Smooth muscle cell (in vitro differentiated cells): ENCODE measurements at regions not wholly inside any gene's neighbourhood (a gene's known extent, or its start where the extent isn't known, plus 50 kb on each side); places are given as distances from the start of the nearest gene placed in this dataset.

ENCODE experiments used
- DNase-seq: peaks from one replicate; lab custom pipeline; 2025; ENCODE audit not compliant: unreplicated experiment; lab: John Stamatoyannopoulos, UW
- H2AFZ ChIP-seq: fragments of 200-600 bp; sonication (generic); 2 replicates; pipeline ENCODE4 v1.6.0; 2016; ENCODE audit warnings: antibody characterized with exemption, low read depth, mild to moderate bottlenecking
- H3F3A ChIP-seq: fragments of 200-600 bp; sonication (generic); 2 replicates; pipeline ENCODE4 v1.6.0; 2017; ENCODE audit warnings: antibody characterized with exemption, low read depth
- H3K27ac ChIP-seq: fragments of 200-600 bp; sonication (generic); 2 replicates; pipeline ENCODE4 v1.5.1; 2016; ENCODE audit warnings: low read depth, mild to moderate bottlenecking
- H3K27me3 ChIP-seq: fragments of 200-600 bp; sonication (generic); 2 replicates; pipeline ENCODE4 v1.6.1; 2016; ENCODE audit warnings: low read depth, mild to moderate bottlenecking
- H3K36me3 ChIP-seq: fragments of 200-600 bp; sonication (generic); 2 replicates; pipeline ENCODE4 v1.5.1; 2016; ENCODE audit warnings: low read depth
- H3K4me1 ChIP-seq: fragments of 200-600 bp; sonication (generic); 2 replicates; pipeline ENCODE4 v1.5.1; 2016; ENCODE audit warnings: low read depth
- H3K4me2 ChIP-seq: fragments of 200-600 bp; sonication (generic); 2 replicates; pipeline ENCODE4 v1.6.0; 2016; ENCODE audit warnings: mild to moderate bottlenecking
- H3K4me3 ChIP-seq: fragments of 200-600 bp; sonication (generic); 2 replicates; pipeline ENCODE4 v1.5.1; 2016; ENCODE audit warnings: mild to moderate bottlenecking
- H3K79me2 ChIP-seq: fragments of 200-600 bp; sonication (generic); 2 replicates; pipeline ENCODE4 v1.6.0; 2016; ENCODE audit warnings: low read depth, mild to moderate bottlenecking
- H3K9ac ChIP-seq: fragments of 200-600 bp; sonication (generic); 2 replicates; pipeline ENCODE4 v1.6.0; 2016; ENCODE audit warnings: low read depth
- H3K9me3 ChIP-seq: fragments of 200-600 bp; sonication (generic); replicated peaks from 2 replicates; pipeline ENCODE4 v1.5.1; 2016; ENCODE audit warnings: low read depth
- H4K20me1 ChIP-seq: fragments of 200-600 bp; sonication (generic); 2 replicates; pipeline ENCODE4 v1.6.0; 2016; ENCODE audit warnings: low read depth
- WGBS: methylation state at CpG from one replicate; pipeline ENCODE4 v1.1.7; 2016; ENCODE audit warnings: low lambda C conversion rate; 5-methylcytosine and 5-hydroxymethylcytosine counted together
- TF ChIP-seq, protein P1 (sequence below): fragments of 200-600 bp; sonication (generic); IDR thresholded peaks from 2 replicates; pipeline ENCODE4 v1.5.1; 2017; ENCODE audit warnings: borderline replicate concordance, mild to moderate bottlenecking, antibody characterized with exemption; ENCODE audit not compliant: insufficient read depth, poor library complexity, severe bottlenecking

DNA sequence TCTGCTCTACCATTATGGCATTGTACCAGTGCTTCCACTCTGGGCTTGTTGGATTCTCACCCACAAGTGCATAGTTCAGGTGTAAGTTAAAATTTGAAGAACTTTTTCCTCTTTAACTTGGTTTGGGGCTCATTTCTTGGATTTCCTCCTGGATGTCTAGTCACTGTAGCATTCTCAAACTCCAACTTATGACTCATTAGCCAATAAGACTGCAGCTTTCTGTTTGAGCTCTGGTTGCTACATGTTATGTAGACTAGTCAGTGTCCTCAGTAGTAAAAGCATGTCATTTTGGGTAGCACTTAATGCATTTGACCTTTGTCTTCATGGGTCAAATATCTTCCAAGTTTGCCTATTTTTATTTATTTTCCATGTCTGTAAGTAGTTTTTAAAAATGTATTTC, 790.8 kb downstream of the BRINP1 start:
- Histone ChIP-seq H3K4me3 (no peak overlapping the region), H3K79me2 (no peaks in the 10 kb centered on the region), H3K27ac (peak overlapping the region; percentile 84), H3K4me1 (peaks cover 4% of the 10 kb centered on the region), H3K27me3 (no peaks in the 10 kb centered on the region), H4K20me1 (no peaks in the 10 kb centered on the region), H3K9me3 (peaks cover 6% of the 10 kb centered on the region), H3K36me3 (no peaks in the 10 kb centered on the region), H2AFZ (peak overlapping the region; percentile 16), H3F3A (no peaks in the 10 kb centered on the region), H3K9ac (no peak overlapping the region), H3K4me2 (no peak overlapping the region)
- TF ChIP-seq, protein P1, sequence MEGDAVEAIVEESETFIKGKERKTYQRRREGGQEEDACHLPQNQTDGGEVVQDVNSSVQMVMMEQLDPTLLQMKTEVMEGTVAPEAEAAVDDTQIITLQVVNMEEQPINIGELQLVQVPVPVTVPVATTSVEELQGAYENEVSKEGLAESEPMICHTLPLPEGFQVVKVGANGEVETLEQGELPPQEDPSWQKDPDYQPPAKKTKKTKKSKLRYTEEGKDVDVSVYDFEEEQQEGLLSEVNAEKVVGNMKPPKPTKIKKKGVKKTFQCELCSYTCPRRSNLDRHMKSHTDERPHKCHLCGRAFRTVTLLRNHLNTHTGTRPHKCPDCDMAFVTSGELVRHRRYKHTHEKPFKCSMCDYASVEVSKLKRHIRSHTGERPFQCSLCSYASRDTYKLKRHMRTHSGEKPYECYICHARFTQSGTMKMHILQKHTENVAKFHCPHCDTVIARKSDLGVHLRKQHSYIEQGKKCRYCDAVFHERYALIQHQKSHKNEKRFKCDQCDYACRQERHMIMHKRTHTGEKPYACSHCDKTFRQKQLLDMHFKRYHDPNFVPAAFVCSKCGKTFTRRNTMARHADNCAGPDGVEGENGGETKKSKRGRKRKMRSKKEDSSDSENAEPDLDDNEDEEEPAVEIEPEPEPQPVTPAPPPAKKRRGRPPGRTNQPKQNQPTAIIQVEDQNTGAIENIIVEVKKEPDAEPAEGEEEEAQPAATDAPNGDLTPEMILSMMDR = no peak
- no peak for DNase-seq

DNA sequence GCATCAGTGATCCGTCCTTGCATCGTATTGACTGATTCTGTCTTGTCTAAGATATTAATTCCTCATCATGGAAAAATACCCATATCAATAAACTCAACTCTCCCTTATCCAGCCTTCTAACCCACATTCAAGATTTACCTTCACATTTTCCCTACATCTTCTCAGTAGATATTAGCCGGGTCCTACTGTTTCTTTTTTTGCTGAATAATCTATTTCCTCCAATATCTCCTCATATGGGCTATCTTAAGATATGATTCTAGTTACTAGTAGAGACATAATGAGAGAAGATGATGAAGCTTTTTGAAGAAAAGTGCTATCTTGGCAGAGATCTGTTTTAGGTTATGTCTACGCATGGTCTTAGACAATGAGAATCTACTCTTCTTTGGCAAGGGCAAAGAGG, 785.8 kb downstream of the BRINP1 start:
- DNase-seq = no peak
- Histone ChIP-seq H3K27me3 (no peaks in the 10 kb centered on the region), H3K27ac (no peak overlapping the region), H3K9ac (no peak overlapping the region), H3F3A (no peaks in the 10 kb centered on the region), H3K4me1 (no peaks in the 10 kb centered on the region), H3K9me3 (no peaks in the 10 kb centered on the region), H3K4me2 (no peak overlapping the region), H3K36me3 (no peaks in the 10 kb centered on the region), H3K79me2 (no peaks in the 10 kb centered on the region), H3K4me3 (no peak overlapping the region), H2AFZ (no peak overlapping the region), H4K20me1 (no peaks in the 10 kb centered on the region)
- WGBS = 86% methylated on average over 4 of the region's 4 CpGs
- TF ChIP-seq, protein P1 = no peak

DNA sequence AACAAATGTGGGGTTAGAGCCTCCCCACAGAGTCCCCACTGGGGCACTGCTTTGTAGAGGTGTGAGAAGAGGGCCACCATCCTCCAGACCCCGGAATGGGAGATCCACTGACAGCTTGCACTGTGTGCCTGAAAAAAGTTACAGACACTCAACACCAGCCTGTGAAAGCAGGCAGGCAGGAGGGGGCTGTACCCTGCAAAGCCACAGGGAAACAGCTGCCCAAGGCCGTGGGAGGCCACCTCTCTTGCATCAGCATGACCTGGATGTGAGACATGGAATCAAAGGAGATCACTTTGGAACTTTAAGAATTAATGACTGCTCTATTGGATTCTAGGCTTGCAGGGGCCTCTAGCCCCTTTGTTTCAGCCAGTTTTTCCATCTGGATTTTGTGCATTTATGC, 782.3 kb downstream of the BRINP1 start:
- TF ChIP-seq, protein P1 = no peak
- WGBS = 88% methylated on average over 2 of the region's 2 CpGs

DNA sequence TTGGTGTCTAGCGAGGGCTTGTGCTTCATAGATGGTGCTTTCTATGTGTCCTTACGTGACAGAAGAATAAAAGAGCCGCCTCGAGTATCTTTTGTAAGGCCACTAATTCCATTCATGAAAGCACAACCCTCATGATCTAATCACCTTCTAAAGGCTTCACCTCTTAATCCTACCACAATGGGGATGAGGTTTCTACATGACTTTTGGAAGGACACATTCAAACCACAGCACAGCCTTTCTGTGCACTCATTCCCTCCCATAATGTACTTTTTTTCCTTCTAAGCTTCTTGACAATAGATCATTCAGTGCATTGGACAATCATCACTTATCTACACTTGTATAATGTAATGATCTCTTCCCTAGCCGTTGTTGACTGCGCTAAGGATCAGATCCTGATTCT, 774.8 kb downstream of the BRINP1 start:
- DNase-seq = no peak
- Histone ChIP-seq H4K20me1 (no peaks in the 10 kb centered on the region), H2AFZ (no peak overlapping the region), H3K36me3 (no peaks in the 10 kb centered on the region), H3K9ac (no peak overlapping the region), H3K27me3 (peaks cover 5% of the 10 kb centered on the region), H3K4me2 (no peak overlapping the region), H3K4me1 (peaks cover 13% of the 10 kb centered on the region), H3K79me2 (no peaks in the 10 kb centered on the region), H3F3A (no peaks in the 10 kb centered on the region), H3K9me3 (no peaks in the 10 kb centered on the region), H3K27ac (no peak overlapping the region), H3K4me3 (no peak overlapping the region)
- TF ChIP-seq, protein P1 = no peak
- WGBS = 87% methylated on average over 6 of the region's 6 CpGs

More for the DNA sequence above, 782.3 kb downstream of the BRINP1 start:
- Histone ChIP-seq H3K4me1 (peaks cover under 1% of the 10 kb centered on the region), H3K9ac (no peak overlapping the region), H4K20me1 (no peaks in the 10 kb centered on the region), H3F3A (no peaks in the 10 kb centered on the region), H3K27me3 (no peaks in the 10 kb centered on the region), H3K36me3 (no peaks in the 10 kb centered on the region), H3K4me2 (no peak overlapping the region), H3K79me2 (no peaks in the 10 kb centered on the region), H3K9me3 (no peaks in the 10 kb centered on the region), H3K4me3 (no peak overlapping the region), H2AFZ (no peak overlapping the region), H3K27ac (no peak overlapping the region)
- DNase-seq = no peak
